ENCODE measurements at regions not wholly inside any gene's neighbourhood (a gene's known extent, or its start where the extent isn't known, plus 50 kb on each side); places are given as distances from the start of the nearest gene placed in this dataset.

- no peak for DNase-seq
Measured at GRCh38 chr13:109500146-109500773, 286.1 kb downstream of the IRS2 start.

- DNase-seq = no peak
Measured at GRCh38 chr13:109497917-109498316, 288.5 kb downstream of the IRS2 start.

- no peak for DNase-seq
Measured at GRCh38 chr13:109496216-109496615, 290.2 kb downstream of the IRS2 start.

- no peak for DNase-seq
Measured at GRCh38 chr13:109494925-109495369, 291.4 kb downstream of the IRS2 start.

- DNase-seq = no peak
Measured at GRCh38 chr13:109485136-109485794, 301.1 kb downstream of the IRS2 start.

GRCh38 chr13:109483284-109483683, 303.1 kb downstream of the IRS2 start:
- no peak for DNase-seq

- DNase-seq = no peak
Measured at GRCh38 chr13:109481040-109481439, 305.3 kb downstream of the IRS2 start.

- DNase-seq = no peak
Measured at GRCh38 chr13:109480011-109480955, 306.1 kb downstream of the IRS2 start.

- no peak for DNase-seq
Measured at GRCh38 chr13:109479534-109479933, 306.8 kb downstream of the IRS2 start.

GRCh38 chr13:109476001-109476400, 310.4 kb downstream of the IRS2 start:
- no peak for DNase-seq

- DNase-seq = no peak
Measured at GRCh38 chr13:109468123-109468522, 318.3 kb downstream of the IRS2 start.

- DNase-seq = no peak
Measured at GRCh38 chr13:109465148-109465547, 321.2 kb downstream of the IRS2 start.

GRCh38 chr13:109454167-109454917, 332.0 kb downstream of the IRS2 start:
- DNase-seq = no peak

GRCh38 chr13:109451726-109452125, 334.7 kb downstream of the IRS2 start:
- no peak for DNase-seq

GRCh38 chr13:109448629-109449028, 337.8 kb downstream of the IRS2 start:
- DNase-seq = no peak

GRCh38 chr13:109447667-109448066, 338.7 kb downstream of the IRS2 start:
- DNase-seq = no peak

GRCh38 chr13:109440320-109440719, 346.1 kb downstream of the IRS2 start:
- DNase-seq = no peak

- DNase-seq = no peak
Measured at GRCh38 chr13:109439813-109440212, 346.6 kb downstream of the IRS2 start.

- no peak for DNase-seq
Measured at GRCh38 chr13:109436841-109437240, 349.5 kb downstream of the IRS2 start.

GRCh38 chr13:109436055-109436622, 350.2 kb downstream of the IRS2 start:
- no peak for DNase-seq

GRCh38 chr13:109431217-109431616, 355.2 kb downstream of the IRS2 start:
- DNase-seq = no peak

GRCh38 chr13:109428146-109428545, 358.2 kb downstream of the IRS2 start:
- no peak for DNase-seq

- no peak for DNase-seq
Measured at GRCh38 chr13:109427695-109428094, 358.7 kb downstream of the IRS2 start.
